ENCODE measurements at regions not wholly inside any gene's neighbourhood (a gene's known extent, or its start where the extent isn't known, plus 50 kb on each side); places are given as distances from the start of the nearest gene placed in this dataset.
"Not testable (repeated sequence)": the region's sequence is repeated elsewhere in the genome, so short reads cannot be mapped to it uniquely, and the experiment has no call there.

GRCh38 chr4:189463734-189464133 lies 476.9 kb upstream of the FRG1 start:
- DNase-seq = no peak

- no peak for DNase-seq
Observed at GRCh38 chr4:189494407-189494806, 446.3 kb upstream of the FRG1 start.

GRCh38 chr4:189497516-189497915 lies 443.2 kb upstream of the FRG1 start:
- no peak for DNase-seq

- DNase-seq = no peak
Observed at GRCh38 chr4:189497996-189498395, 442.7 kb upstream of the FRG1 start.

- DNase-seq = no peak
Observed at GRCh38 chr4:189498457-189498856, 442.2 kb upstream of the FRG1 start.

GRCh38 chr4:189499696-189500095 lies 441.0 kb upstream of the FRG1 start:
- DNase-seq = no peak

GRCh38 chr4:189500970-189501369 lies 439.7 kb upstream of the FRG1 start:
- no peak for DNase-seq

- no peak for DNase-seq
Observed at GRCh38 chr4:189502841-189503435, 437.7 kb upstream of the FRG1 start.

- no peak for DNase-seq
Observed at GRCh38 chr4:189504220-189504619, 436.5 kb upstream of the FRG1 start.

- DNase-seq = no peak
Observed at GRCh38 chr4:189505380-189505779, 435.3 kb upstream of the FRG1 start.

GRCh38 chr4:189506080-189506479 lies 434.6 kb upstream of the FRG1 start:
- DNase-seq = no peak

- DNase-seq = no peak
Observed at GRCh38 chr4:189507060-189507459, 433.6 kb upstream of the FRG1 start.

GRCh38 chr4:189510601-189511000 lies 430.1 kb upstream of the FRG1 start:
- DNase-seq = no peak

GRCh38 chr4:189511581-189511980 lies 429.1 kb upstream of the FRG1 start:
- no peak for DNase-seq

GRCh38 chr4:189513421-189513820 lies 427.3 kb upstream of the FRG1 start:
- DNase-seq = no peak

GRCh38 chr4:189514209-189514608 lies 426.5 kb upstream of the FRG1 start:
- DNase-seq = no peak

- no peak for DNase-seq
Observed at GRCh38 chr4:189516902-189517301, 423.8 kb upstream of the FRG1 start.

GRCh38 chr4:189519186-189519585 lies 421.5 kb upstream of the FRG1 start:
- DNase-seq = no peak

- no peak for DNase-seq
Observed at GRCh38 chr4:189525304-189525703, 415.4 kb upstream of the FRG1 start.

- DNase-seq = no peak
Observed at GRCh38 chr4:189530848-189531247, 409.8 kb upstream of the FRG1 start.

GRCh38 chr4:189533603-189534002 lies 407.1 kb upstream of the FRG1 start:
- DNase-seq = no peak

GRCh38 chr4:189547559-189547958 lies 393.1 kb upstream of the FRG1 start:
- no peak for DNase-seq

- DNase-seq = no peak
Observed at GRCh38 chr4:189548484-189549125, 392.1 kb upstream of the FRG1 start.

- not testable (repeated sequence) for DNase-seq
Observed at GRCh38 chr4:189551931-189552670, 388.6 kb upstream of the FRG1 start.
